ENCODE measurements at regions not wholly inside any gene's neighbourhood (a gene's known extent, or its start where the extent isn't known, plus 50 kb on each side); places are given as distances from the start of the nearest gene placed in this dataset.

- TF ChIP-seq POLR2A (IDR thresholded peaks at IDR 0.05) (no peak), CTCF (IDR thresholded peaks at IDR 0.05) (no peak)
- Histone ChIP-seq H3K36me3 (replicated peaks in 1 of 2; ENCODE audit: insufficient read depth in 1 of 2, low read depth in 2 of 2) (no peaks in the 10 kb centered on the region), H3K27me3 (no peaks in the 10 kb centered on the region), H3K9me3 (no peaks in the 10 kb centered on the region), H3K4me1 (peaks cover 12% of the 10 kb centered on the region), H3K27ac (no peak overlapping the region), H3K4me3 (no peak overlapping the region)
- intact Hi-C loops (cut with DNase I): no loop called here
- ATAC-seq (no peak), DNase-seq (no peak)
- WGBS, 2 donors: 34 to 48% methylated on average over 10 to 11 of the region's 11 CpGs
Measured at GRCh38 chr4:15148199-15148598, 145.9 kb downstream of the CPEB2 start.

- no peaks in the 10 kb centered on the region for H3K36me3 ChIP-seq (replicated peaks in 1 of 2; ENCODE audit: insufficient read depth in 1 of 2, low read depth in 2 of 2)
- no peak overlapping the region for H3K4me3 ChIP-seq
- TF ChIP-seq POLR2A (IDR thresholded peaks at IDR 0.05) (no peak), CTCF (IDR thresholded peaks at IDR 0.05) (no peak)
- no peaks in the 10 kb centered on the region for H3K9me3 ChIP-seq
- no peak for DNase-seq
- intact Hi-C loops (cut with DNase I): no loop called here
- ATAC-seq: no peak
- no peaks in the 10 kb centered on the region for H3K27me3 ChIP-seq
- 58 to 60% methylated on average over 7 of the region's 7 CpGs for WGBS, 2 donors
- peaks cover 12% of the 10 kb centered on the region for H3K4me1 ChIP-seq
- H3K27ac ChIP-seq: no peak overlapping the region
Measured at GRCh38 chr4:15148691-15149090, 146.4 kb downstream of the CPEB2 start.

- no peaks in the 10 kb centered on the region for H3K36me3 ChIP-seq (replicated peaks in 1 of 2; ENCODE audit: insufficient read depth in 1 of 2, low read depth in 2 of 2)
- DNase-seq: no peak
- peak; percentile 52 for ATAC-seq
- intact Hi-C loops (cut with DNase I): no loop called here
- peaks cover 12% of the 10 kb centered on the region for H3K4me1 ChIP-seq
- H3K27ac ChIP-seq: no peak overlapping the region
- WGBS, 2 donors: 67 to 74% methylated on average over 10 of the region's 10 CpGs
- no peaks in the 10 kb centered on the region for H3K27me3 ChIP-seq
- H3K4me3 ChIP-seq: no peak overlapping the region
- TF ChIP-seq POLR2A (IDR thresholded peaks at IDR 0.05): no peak
- TF ChIP-seq CTCF (IDR thresholded peaks at IDR 0.05): no peak
- no peaks in the 10 kb centered on the region for H3K9me3 ChIP-seq
Measured at GRCh38 chr4:15149234-15149838, 147.1 kb downstream of the CPEB2 start.

- Histone ChIP-seq H3K27me3 (no peaks in the 10 kb centered on the region), H3K9me3 (no peaks in the 10 kb centered on the region), H3K36me3 (replicated peaks in 1 of 2; ENCODE audit: insufficient read depth in 1 of 2, low read depth in 2 of 2) (no peaks in the 10 kb centered on the region), H3K4me3 (no peak overlapping the region), H3K4me1 (peaks cover 12% of the 10 kb centered on the region), H3K27ac (peak overlapping the region in 1 of 4 donors; percentile 32)
- no peak for TF ChIP-seq POLR2A (IDR thresholded peaks at IDR 0.05)
- no peak for TF ChIP-seq CTCF (IDR thresholded peaks at IDR 0.05)
- ATAC-seq (peak; percentile 88), DNase-seq (peak; percentile 52 to 75 (median 58))
- WGBS, 2 donors: 34 to 37% methylated on average over 9 of the region's 9 CpGs
- intact Hi-C loops (cut with DNase I): no loop called here
Measured at GRCh38 chr4:15149839-15150592, 147.7 kb downstream of the CPEB2 start.

All from body of pancreas (tissue), 4 donors.